Caki2 (cell line): ENCODE measurements at regions not wholly inside any gene's neighbourhood (a gene's known extent, or its start where the extent isn't known, plus 50 kb on each side); places are given as distances from the start of the nearest gene placed in this dataset.
A peak's percentile ranks its signal among the peaks of the same experiment; 100 is the strongest.

Source experiments
- DNase-seq: peaks from one replicate; pipeline ENCODE4 v3.0.0-alpha.2; 2015; ENCODE audit warnings: low read depth
- in situ Hi-C: cut with HindIII; loops from 2 replicates; pipeline ENCODE4 v1.10.0; 2016; ENCODE audit warnings: low sequenced_read_pairs, low pct_unique_long_range_greater_than_20kb, mixed read lengths

DNA sequence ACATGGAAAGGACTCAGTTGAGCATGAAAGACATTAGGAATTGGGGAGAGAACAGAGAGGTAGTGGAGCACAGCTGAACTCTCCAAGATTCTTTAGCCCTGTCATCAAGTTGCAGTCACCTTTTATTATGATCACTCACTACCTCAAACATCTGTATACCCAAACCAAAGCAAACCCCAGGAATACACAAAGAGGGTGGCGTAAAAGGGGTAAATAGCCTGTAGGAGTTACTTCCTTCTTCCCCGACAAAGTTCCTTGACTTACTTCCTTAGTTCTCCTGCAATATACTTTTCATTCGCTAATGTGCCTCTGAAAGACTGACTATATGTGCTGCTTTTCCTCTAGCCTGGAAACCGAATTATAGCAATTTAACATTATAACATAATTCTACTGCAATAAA, 159.9 kb downstream of the SPRY1 start:
- no peak for DNase-seq
- in situ Hi-C loops, result no loop called here

DNA sequence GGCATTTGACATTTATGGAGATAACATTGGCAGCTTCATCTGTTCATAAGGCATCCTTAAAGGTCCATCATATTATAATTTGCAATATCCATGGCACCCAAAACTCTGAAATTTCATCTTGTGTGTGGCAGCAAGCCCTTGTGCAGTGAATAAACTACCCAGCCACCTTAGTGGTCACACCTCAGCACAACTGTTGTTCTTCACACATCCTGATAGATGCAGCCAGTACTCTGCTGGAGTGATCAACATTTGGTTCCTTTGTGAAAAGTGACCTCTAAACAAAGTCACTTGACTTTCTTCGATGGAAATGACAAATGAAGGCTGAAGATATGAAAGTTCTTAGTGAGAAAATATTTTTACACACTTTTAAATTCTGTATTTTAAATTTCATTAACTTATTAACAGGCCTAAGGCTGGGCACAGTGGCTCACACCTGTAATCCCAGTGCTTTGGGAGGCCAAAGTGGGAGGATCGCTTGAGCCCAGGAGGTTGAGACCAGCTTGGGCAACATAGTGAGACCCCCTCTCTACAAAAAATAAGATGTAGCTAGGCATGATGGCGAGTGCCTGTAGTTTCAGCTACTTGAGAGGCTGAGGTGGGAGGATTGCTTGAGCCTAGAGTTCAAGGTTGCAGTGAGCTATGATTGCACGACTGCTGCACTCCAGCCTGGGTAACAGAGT, 161.4 kb downstream of the SPRY1 start:
- in situ Hi-C loops, result no loop called here
- DNase-seq, result no peak

DNA sequence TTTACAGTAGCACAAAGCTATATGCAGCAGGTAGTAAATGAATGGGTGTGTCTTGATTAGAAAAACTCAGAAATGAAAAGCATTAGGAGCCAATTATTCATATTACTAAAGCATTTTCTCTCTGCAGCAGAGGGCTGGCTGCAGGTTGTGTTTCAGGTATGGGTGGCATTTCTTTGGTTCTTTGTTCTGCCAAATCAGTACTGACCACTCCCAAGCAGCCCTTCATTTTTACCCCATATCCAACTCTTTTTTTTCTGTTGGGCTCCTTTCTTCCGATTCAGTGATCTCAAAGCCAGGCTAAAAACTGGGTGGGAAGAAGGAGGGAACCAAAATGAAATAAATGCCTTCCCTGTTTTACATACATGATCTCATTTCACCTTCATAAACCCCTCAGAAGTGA, 162.3 kb downstream of the SPRY1 start:
- no peak for DNase-seq
- in situ Hi-C loops, result no loop called here

DNA sequence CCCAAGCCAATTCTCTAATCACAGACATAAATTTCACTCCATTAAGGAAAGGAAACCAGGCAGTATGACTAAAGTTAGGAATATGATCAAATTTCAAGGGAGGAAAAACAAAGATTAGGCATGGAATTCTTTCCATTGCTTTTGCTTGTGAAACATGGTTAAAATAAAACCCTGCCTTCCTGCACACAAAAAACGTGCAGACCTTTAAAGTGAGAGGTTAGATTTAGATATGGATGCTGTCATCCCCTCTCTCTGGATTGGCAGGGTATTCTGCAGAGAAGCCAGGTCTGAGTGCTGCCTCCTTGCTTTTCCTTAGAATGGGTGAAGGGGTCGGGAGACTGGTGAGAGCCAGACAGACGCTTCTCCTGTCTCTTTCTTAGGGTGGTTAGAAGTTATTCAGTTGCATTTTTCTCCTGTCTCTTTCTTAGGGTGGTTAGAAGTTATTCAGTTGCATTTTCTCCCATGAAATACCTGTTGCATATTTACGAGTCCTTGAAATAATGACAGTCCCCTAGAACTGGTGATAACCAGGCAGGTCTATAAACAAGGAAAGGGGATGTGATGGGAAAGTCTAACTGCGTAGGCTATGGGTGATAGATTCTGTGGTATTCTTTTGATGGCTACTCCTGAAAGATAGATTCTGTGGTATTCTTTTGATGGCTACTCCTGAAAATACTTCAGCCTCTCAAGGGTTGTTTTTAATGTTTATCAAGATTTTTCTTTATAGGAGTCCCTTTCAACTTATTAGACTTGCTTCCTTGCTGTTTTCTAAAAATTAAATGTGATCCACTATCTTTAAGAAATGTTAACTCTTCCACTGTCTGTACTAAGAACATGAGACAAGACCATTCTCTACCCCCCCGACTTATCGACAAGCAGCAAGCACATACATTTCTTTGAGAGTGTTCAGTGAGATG, 163.6 kb downstream of the SPRY1 start:
- DNase-seq, result peak; percentile 50
- in situ Hi-C loops, result no loop called here

DNA sequence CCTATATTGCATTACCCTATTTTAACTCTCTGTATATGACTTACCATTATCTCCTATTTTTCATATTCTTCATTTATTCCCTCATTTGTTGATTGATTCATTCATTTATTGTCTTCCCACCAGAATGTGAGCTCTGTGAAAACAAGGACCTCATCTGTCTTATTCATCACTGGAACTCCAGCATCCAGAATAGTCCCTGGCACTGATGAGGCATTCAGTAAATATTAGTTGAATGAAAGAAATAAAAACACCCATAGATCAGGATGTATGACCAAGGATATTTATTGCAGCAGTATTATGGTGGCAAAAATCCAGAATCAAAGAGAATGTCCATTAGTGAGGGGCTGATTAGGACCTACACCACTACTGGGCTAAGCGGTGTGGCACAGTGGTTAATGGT, 164.9 kb downstream of the SPRY1 start:
- no peak for DNase-seq
- in situ Hi-C loops, result no loop called here

DNA sequence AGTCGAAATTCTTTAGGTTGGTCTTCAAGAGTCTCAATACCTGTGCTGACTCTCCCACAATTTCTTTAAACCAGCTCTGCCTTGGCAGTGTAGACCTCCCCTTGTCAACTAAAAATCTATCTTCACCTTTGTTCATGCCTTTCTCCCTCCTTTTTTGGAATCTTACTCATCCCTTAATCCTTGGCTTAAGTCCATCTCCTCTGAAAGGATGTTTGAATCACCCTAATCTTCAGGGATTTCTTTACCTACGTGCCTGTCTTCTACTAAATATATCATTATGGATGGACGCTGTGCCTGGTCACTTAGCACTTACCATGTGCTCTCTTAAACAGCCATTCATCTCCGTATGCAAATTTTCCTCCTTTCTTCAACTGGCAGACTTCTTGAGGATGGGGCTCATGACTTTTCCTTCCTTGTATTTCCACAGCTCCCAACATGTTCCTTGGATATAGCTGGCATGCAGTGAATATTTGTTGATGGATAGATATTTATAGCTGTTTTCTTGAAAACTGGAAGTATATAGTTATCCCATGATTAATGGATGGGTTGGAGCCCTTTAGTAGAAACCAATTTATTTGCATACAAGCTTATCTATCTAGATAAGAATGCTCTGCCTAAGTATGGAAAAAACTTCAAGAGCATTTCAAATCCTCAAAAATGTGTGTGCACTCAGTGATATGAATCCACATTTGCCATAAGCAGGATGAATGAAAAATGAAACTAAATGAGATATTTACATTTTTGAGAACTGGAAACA, 166.6 kb downstream of the SPRY1 start:
- DNase-seq, result no peak
- in situ Hi-C loops, result no loop called here

DNA sequence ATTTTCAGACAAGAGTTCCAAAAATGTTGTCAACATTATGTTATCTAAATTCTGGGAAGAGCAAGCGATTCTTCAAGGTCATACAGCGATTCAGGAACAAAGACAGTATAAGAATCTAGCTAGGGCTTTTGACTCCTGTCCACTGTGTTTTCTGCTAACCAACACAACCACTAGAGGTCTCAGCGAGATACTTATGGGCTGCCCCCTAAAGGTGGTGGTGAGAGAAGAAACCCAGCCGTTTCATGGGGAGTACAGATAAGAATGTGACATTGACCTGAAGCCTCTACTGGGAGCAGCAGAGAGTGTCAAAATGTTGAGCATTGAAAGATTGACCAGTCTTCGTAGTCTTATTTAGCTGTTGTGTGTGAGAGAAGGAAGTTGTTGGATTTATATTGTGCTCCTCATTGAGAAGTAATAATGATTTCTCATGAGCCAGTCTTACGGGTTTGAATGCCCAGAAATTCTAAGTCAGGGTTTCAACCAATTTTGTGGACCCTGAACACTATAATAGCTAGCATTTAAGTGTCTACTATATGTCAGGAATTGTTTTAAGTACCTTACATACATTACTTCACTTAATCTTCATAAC, 168.3 kb downstream of the SPRY1 start:
- DNase-seq, result peak; percentile 59
- in situ Hi-C loops, result no loop called here

DNA sequence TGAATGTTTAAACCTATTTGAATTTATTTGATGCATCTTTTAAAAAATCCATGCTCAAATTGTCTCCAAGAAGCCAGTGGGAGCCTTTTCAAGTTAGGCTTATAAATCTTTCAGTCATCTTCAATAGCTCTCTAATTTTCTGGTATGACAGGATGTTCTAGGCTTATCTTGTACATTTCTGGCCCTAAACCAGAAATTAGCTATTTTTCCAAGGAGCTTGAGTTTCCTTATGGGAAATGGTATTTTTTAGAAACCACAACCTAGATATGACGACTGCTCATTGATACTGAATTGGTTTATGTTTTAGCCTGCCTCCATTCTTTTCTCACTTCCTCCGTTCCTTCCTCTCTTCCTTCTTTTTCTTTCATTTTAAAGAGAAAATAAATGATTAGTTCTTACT, 172.3 kb downstream of the SPRY1 start:
- in situ Hi-C loops, result no loop called here
- DNase-seq, result no peak

DNA sequence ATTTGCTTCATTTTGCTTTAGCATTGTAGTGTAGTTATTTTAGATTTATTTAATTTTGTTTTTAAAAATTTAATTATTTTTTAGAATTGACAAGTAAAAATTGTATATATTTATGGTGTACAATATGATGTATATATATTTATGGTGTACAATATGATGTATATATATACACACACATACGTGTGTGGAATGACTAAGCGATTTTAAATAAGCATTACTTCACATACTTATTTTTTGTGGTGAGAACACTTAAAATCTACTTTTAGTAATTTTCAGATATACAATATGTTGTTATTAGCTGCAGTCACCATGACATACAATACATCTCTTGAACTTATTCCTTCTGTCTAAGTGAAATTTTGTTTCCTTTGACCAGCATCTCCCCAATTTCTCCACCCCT, 172.9 kb downstream of the SPRY1 start:
- in situ Hi-C loops, result no loop called here
- no peak for DNase-seq

DNA sequence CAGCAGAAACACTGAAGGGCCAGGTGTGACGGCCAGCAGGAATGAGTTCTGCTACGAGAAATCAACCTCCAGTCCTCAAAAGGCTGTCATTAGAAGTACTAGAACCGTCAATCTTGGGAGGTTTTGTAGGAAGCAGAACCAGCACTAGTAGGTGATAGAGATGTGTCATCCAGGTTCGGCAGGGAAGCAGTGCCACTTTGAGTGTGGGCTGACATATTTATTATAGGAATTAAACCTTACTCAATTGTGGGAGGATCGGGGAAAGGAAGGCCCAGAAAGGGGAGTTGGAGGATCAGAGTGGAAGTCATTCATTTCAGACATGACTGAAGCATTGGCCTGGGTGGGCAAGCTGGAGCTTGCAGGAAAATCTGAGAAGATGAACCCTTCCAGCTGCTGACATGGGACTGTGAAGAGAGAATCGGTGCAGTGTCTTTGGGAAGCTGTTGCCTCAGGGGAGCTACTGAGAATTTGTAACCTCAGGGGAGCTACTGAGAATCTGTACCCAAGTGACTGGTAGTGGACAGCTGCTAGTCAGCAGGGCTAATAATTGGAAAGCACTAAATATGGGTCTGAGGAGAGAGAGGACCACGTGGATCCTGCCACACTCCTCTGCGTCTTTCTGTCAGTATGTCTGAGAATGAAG, 177.4 kb downstream of the SPRY1 start:
- in situ Hi-C loops, result no loop called here
- no peak for DNase-seq

DNA sequence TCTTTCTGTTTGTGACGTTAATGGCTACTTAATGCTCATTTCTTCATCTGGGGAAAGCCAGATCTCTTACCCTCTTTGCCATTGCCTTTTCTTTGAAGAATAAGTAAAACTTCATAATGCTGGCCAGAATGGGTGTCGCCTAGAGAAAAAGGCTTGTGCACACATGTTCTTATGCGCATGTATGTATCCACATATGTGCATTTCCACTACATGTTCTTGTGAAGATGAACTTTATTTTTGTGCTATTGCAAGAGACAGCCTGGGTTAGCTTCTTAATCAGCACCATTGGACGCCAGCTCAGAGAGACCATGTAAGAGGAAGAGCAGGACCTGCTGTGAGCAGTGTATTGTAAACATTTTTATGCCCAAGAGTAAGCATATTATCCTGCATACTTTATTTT, 178.7 kb downstream of the SPRY1 start:
- in situ Hi-C loops, result no loop called here

DNA sequence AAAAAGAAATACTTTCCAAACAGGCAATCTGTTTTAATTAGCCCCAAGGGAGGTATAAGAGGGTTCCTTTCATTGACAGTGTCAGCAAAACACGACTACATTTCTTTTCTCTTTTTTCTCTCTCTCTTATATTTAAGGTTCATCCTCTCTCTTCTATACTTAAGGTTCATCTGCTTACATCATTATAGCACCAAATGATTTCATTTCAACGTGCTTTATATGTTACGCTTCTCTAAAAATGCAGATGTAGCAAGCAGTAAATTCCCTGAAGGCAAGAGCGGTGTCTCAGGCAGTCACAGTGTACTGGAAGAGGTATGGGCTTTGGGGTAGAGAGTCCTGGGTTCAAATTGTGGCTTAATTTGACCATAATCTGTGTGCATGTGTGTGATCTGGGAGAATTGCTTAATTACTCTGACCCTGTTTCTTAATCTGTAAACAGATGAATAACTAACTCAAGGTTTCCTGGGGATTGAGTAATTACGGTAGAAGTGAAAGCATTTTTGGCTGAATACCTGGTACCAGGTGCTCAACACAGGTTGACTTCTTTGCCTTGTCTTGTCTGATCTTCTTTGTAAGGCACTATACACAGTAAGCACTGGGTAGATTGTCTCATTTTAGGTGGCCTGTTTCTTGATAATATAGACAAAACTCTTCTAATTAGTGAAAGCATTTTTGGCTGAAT, 180.8 kb downstream of the SPRY1 start:
- in situ Hi-C loops, result no loop called here
- no peak for DNase-seq

More for the DNA sequence above, 178.7 kb downstream of the SPRY1 start:
- no peak for DNase-seq

DNA sequence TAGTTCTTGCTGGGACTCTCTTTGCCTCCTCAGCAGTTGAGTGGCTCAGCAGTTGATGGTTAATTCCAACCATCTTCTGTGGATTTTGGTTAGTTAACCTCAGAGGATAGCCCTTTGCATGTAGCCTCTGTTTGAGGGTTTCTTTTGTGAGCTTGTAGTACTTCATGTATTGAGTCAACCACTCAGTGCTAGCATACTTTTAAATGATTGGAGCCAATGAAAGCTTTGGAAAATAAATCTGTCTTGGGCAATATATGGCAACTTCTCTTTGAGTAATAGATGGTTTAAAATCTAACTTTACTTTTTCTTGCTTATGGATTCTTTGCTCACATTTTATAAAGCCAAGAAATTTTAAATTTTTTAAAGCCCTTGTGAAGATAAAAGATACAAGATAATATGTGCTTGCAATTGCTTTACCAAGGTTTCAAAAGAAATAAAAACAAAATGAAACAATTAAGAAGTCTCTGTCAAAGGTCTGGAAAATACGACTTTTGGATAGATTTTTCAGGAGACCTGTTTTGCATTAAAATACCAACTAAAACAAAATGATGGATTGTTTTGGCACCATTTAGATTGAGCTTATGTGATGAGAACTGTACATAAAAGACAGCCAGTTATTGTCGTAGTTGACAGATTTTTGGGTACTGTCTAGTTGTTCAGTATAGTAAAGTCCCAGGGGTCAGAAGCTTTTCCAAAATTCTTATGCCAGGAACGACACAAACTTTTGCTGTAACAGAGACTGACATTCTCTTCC, 181.9 kb downstream of the SPRY1 start:
- DNase-seq, result no peak
- in situ Hi-C loops, result no loop called here

DNA sequence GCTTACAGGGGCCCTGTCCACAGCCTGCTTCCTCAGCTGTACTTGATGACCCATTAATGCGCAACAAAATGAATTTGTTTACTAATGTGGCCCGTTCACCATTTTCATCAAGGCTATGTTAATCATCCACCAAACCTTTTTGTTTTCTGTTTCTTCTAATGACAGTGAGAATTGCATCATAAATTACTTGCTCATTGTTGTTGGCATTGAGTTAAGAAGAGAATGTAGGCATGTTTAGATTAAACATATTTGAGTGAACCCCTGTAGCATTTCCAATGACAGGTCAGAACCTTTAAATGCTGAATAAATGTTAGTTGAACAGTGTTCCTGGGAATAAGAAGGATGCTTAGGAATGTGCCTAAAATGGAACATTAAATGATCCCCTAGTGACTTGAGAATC, 183.4 kb downstream of the SPRY1 start:
- no peak for DNase-seq
- in situ Hi-C loops, result no loop called here

DNA sequence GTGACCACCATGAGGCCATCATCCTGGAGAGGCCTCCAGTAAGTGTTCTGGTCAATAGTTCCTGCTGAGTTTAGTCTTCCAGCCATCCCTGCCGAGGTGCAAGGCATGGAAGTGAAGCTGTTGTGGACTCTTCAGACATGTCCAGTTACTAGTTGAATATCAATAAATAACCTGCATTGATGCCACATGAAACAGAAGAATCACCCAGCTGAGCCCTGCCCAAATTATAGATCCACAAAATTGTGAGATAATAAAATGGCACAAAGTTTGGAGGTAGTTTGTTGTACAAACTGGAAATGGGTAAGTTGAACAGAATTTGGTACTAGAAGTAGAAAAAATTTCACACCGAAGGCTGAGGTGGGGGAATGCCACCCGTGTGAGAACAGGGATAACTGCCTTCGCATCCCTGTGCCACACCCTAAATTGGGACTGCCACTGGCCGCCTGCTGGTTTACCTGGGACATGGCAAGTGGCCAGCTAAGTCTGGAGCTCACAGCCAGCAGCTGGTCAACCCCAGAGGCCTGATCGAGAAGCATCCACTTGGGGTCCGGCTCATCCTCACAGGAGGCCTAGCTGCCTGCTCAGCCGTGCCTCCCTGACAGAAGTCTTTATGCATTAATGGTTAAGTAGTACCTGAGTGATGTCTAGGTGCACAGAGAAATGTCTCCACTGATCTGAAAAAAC, 184.5 kb downstream of the SPRY1 start:
- in situ Hi-C loops, result no loop called here
- no peak for DNase-seq

DNA sequence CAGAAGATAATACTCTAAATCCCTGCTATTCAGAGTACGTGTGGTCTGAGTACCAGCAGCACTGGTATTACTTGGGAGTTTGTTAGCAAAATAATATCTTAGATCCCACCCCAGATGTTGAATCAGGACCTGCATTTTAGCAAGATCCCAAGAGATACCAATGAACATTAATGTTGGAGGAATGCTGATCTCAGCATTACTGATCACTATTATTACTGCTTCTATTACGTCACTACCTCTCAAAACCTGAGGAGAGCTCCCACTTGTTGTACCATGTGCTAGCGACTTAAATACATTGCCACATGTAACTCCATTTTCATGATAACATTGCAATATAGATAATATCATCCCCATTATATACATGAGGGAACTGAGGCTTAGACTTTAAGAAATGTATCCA, 185.2 kb downstream of the SPRY1 start:
- DNase-seq, result no peak
- in situ Hi-C loops, result no loop called here

DNA sequence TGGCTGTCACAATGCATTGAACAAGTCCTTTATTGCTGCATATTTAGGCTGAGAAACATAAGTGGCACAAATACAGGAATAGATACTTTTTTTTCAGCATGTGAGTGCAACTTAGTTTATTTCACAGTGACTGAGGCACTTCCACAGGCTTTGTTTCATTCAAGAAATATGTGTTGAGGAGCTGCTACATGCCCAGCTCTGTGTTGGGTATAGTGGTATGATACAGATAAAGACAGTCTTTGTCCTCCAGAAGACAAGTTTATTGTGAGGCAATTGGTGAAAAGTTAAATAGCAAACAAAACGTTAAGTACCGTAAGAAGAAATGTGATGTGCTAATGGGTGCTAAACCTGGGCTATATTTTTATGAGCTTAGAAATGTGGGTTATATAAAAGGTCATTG, 186.4 kb downstream of the SPRY1 start:
- no peak for DNase-seq
- in situ Hi-C loops, result no loop called here
